ENCODE measurements at regions not wholly inside any gene's neighbourhood (a gene's known extent, or its start where the extent isn't known, plus 50 kb on each side); places are given as distances from the start of the nearest gene placed in this dataset.

GRCh38 chr13:90792335-90792734 lies 555.2 kb upstream of the MIR17HG start:
- intact Hi-C loops (cut with micrococcal nuclease), result no loop called here
- H4K20me1 ChIP-seq (ENCODE audit: insufficient read depth), result no peaks in the 10 kb centered on the region
- ChIA-PET CTCF (no interaction called here), RAD21 (ENCODE audit: low non-redundant PET in 1 of 2, low total read pairs in 2 of 2, uncharacterized antibody in 2 of 2, unreplicated experiment in 2 of 2) (no interaction called here), POLR2A (no interaction called here)
- H3K27me3 ChIP-seq (ENCODE audit: insufficient read depth, low read length), result no peaks in the 10 kb centered on the region
- H2AFZ ChIP-seq (ENCODE audit: low read depth, low read length, poor library complexity, severe bottlenecking), result no peak overlapping the region
- H3K27ac ChIP-seq (ENCODE audit: low read depth, low read length), result no peak overlapping the region
- BruUV-seq (replicated peaks), result no TSS peak
- no peaks in the 10 kb centered on the region for H3K79me2 ChIP-seq (ENCODE audit: insufficient read depth, low read length)
- no peak for DNase-seq (ENCODE audit: low read depth, low spot score)
- no peak overlapping the region for H3K4me3 ChIP-seq (replicated peaks in 1 of 2; ENCODE audit: low read depth in 1 of 2, low read length in 2 of 2)
- no peak for ATAC-seq
- no peaks in the 10 kb centered on the region for H3K4me1 ChIP-seq (ENCODE audit: control insufficient read depth in 1 of 2, insufficient read depth in 2 of 2, low read length in 2 of 2)
- H3K9me3 ChIP-seq (ENCODE audit: control insufficient read depth in 1 of 2, insufficient read depth in 1 of 2, low read depth in 1 of 2, low read length in 2 of 2), result no peaks in the 10 kb centered on the region
- H3K36me3 ChIP-seq (ENCODE audit: control insufficient read depth in 1 of 2, insufficient read depth in 2 of 2, low read length in 2 of 2), result no peaks in the 10 kb centered on the region
- no peak overlapping the region for H3K4me2 ChIP-seq (ENCODE audit: low read length)
- H3K9ac ChIP-seq (ENCODE audit: low read length), result no peak overlapping the region
- no peak for TF ChIP-seq EZH2phosphoT487 (IDR thresholded peaks at IDR 0.05; ENCODE audit: borderline replicate concordance)
- TF ChIP-seq POLR2A (IDR thresholded peaks at IDR 0.05; ENCODE audit: borderline replicate concordance, extremely low read depth, insufficient read depth, insufficient read length), result no peak
- no peak for TF ChIP-seq JUND (IDR thresholded peaks at IDR 0.05)
- TF ChIP-seq ELF1 (IDR thresholded peaks at IDR 0.05; ENCODE audit: borderline replicate concordance, low read depth), result no peak
- TF ChIP-seq YY1 (IDR thresholded peaks at IDR 0.05; ENCODE audit: extremely low read depth, insufficient replicate concordance, low read depth, low read length), result no peak
- TF ChIP-seq ZNF274 (IDR thresholded peaks at IDR 0.05; ENCODE audit: low read depth, low read length), result no peak
- no peak for TF ChIP-seq ZFX (IDR thresholded peaks at IDR 0.05)
- no peak for TF ChIP-seq REST (IDR thresholded peaks at IDR 0.05; ENCODE audit: low read depth)
- no peak for TF ChIP-seq SRF (IDR thresholded peaks at IDR 0.05; ENCODE audit: low read depth)
- TF ChIP-seq FOSL1 (IDR thresholded peaks at IDR 0.05; ENCODE audit: low read depth), result no peak
- no peak for TF ChIP-seq CEBPB (IDR thresholded peaks at IDR 0.05; ENCODE audit: low read depth)
- no peaks in the 10 kb centered on the region for H3K9me2 ChIP-seq (ENCODE audit: insufficient read depth)

Data from HCT116 (cell line).